ENCODE measurements at regions not wholly inside any gene's neighbourhood (a gene's known extent, or its start where the extent isn't known, plus 50 kb on each side); places are given as distances from the start of the nearest gene placed in this dataset.

- no peak for DNase-seq
These were observed 152.1 kb upstream of the GSC start for GRCh38 chr14:94921882-94922585.

GRCh38 chr14:94921456-94921855 is 151.5 kb upstream of the GSC start:
- no peak for DNase-seq

GRCh38 chr14:94919896-94920295 is 150.0 kb upstream of the GSC start:
- no peak for DNase-seq

GRCh38 chr14:94918896-94919295 is 149.0 kb upstream of the GSC start:
- no peak for DNase-seq

DNA sequence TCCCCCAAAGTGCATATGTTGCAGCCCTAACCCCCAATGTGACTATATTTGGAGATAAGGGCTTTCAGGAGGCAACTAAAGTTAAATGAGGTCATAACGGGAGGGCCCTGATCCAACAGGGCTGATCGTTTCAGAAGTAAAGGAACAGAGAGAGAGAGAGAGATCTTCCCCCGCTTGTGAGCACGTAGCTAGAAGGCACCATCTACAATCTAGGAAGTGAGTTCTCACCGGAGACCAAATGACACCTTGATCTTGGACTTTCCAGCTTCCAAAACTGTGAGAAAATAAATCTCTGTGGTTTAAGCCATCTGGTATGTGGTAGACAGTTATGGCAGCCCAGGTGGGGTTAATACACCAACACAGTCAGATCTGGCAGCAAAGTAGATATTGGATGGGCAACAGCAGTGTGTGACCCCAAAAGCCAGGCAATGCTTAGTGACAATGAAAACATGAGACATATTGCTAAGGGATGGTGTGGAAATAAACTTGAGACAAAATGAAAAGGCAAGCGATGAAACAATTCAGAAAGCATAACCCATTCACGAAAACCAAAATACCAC is 147.2 kb upstream of the GSC start:
- no peak for DNase-seq

DNA sequence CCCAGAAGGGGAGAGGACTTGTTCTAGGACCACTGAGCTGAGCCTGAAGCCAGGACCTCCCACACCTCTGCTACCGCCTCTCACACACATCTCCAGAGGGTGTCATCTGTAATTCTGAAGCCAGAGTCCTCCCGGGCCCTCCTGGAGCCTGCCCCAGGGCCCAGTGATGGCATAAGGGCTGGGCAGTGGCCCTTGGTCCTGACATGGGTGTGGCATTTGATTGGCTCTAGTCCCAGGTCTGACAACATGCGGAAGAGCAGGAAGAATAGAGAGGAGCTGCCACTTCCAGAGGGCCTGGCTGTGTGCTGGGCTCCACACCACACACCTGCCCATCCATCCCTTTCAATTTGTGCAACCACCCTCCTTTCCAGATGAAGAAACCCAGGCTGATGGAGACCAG is 144.3 kb upstream of the GSC start:
- DNase-seq, result no peak

GRCh38 chr14:94907626-94908261 is 137.8 kb upstream of the GSC start:
- no peak for DNase-seq

GRCh38 chr14:94906991-94907587 is 137.2 kb upstream of the GSC start:
- DNase-seq, result no peak

DNA sequence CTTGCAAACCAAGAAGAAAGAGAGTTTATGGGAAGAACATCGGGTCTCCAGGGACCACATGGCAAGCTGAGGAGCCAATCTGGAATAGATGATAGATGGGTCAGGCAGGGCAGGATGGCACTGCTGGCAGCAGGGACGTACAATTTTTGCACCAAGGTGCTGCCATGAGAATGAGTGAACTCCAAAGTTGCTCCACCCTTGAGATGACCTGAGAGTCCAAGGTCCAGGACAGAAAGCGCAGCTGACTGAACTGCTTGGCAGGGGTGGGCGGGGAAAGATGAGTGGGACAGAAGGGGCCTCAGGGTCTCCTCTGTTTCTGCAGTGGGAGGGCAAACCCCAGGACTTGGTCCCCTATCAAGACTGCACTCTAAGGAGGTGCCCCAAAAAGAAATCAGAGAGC is 136.7 kb upstream of the GSC start:
- DNase-seq, result no peak

- no peak for DNase-seq
These were observed 134.7 kb upstream of the GSC start for GRCh38 chr14:94904636-94905035.

- DNase-seq, result no peak
These were observed 134.0 kb upstream of the GSC start for GRCh38 chr14:94903883-94904282.

DNA sequence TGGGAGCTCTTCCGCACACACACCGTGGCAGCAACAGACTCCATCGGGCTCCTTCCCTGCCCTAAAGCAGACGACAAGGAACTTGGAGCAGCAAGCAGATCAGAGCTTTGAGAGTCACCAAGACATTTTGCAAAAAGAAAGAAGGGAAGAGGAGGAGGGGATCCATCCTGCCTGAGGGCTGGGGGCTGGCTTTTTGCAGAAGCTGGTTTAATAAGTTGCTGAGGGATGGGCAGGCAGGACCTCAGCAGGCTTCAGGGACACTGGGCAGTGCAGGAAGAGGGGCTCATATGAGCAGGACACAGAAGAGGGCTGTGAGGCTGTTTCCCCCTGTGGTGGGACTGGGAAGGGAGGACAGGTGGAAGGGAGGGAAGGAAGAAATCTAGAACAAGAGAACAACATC is 133.4 kb upstream of the GSC start:
- no peak for DNase-seq

DNA sequence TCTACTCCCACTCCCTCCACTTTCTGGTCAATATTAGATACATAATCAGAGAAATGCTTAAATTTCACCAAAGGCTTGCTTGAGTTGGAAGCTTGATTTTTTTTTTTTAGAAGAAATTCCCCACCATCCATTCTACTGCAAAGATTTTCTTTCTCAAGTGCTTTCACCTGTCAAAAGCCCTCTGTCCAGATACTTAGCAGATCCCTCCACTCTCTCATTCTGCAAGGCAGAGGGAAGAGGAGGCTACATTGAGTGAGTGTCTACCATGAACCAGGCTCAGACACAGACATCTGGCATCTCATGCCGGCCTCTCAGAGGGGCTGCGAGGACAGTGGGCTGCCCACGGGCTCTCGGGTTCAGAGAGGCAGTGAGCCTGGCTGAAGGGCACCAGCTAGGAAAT is 127.6 kb upstream of the GSC start:
- DNase-seq, result no peak

- no peak for DNase-seq
These were observed 127.2 kb upstream of the GSC start for GRCh38 chr14:94897082-94897481.

- DNase-seq, result no peak
These were observed 123.7 kb upstream of the GSC start for GRCh38 chr14:94893411-94894160.

DNA sequence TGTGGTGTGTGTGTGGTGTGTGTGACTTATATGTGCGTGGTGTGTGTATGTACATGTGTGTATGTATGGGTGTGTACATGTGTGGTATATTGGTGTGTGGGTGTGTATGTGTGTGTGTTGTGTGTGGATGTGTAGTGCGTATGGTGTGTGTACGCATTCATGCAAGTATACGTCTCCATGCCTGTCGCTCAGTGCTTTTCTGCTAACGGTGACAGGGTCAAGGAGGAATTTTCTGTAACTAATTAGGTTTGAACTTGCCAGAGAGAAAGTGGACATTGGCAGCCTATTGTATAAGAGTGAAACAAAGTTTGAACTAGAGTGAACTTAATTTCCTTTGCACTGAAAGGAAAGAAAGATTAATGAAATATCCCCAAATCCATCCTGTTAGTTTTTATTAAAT is 120.9 kb upstream of the GSC start:
- DNase-seq, result no peak

DNA sequence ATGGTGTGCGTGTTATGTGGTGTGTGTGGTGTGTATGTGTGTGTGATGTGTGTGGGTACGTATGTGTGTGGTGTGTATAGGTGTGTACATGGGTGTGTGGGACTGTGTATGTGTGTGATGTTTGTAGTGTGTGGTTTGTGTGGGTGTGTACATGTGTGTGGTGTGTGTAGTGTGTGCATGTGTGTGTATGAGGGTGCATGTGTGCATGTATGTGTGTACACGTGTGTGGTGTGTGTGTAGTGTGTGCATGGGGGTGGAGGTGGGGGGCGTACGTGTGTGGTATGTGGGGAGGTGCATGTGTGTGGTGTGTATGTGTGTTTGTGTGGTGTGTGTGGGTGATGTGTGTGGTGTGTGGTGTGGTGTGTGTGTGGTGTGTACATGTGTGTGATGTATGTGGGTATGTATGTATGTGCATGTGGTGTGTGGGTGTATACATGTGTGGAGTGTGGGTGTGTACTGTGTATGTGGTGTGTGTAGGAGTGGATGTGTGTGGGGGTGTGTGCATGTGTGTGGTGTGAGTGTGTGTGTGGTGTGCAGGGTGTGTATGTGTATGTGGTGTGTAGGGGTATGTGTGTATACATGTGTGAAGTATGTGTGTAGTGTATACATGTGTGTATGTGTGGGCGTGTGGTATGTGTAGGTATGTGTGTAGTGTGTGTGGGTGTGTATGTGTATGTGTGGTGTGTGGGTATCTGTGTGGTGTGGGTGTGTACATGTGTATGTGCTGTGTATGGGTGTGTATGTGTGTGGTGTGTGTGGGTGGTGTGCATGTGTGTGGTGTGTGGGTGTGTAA is 119.8 kb upstream of the GSC start:
- DNase-seq, result no peak

GRCh38 chr14:94888121-94888520 is 118.2 kb upstream of the GSC start:
- no peak for DNase-seq

GRCh38 chr14:94887591-94887990 is 117.7 kb upstream of the GSC start:
- DNase-seq, result no peak

DNA sequence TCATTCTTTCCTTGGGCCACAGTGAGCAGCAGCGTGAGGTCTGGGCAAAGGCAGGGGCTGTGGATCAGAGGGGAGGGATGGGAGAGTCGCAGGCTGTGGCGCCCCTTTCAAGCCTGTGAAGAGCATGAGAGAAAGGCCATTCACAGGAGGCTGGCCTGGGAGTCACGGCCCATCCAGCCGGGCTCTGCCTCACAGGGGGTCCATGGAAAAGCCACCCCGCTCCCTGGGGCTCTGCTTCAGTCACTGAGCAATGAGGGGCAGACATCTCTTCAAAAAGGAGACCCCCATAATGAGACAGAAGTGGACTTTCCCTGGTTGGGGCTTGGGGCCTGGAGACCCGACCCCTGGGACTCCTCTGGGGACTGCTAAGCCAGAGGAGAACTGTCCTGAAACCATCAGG is 117.0 kb upstream of the GSC start:
- no peak for DNase-seq

GRCh38 chr14:94885481-94886155 is 115.7 kb upstream of the GSC start:
- no peak for DNase-seq

DNA sequence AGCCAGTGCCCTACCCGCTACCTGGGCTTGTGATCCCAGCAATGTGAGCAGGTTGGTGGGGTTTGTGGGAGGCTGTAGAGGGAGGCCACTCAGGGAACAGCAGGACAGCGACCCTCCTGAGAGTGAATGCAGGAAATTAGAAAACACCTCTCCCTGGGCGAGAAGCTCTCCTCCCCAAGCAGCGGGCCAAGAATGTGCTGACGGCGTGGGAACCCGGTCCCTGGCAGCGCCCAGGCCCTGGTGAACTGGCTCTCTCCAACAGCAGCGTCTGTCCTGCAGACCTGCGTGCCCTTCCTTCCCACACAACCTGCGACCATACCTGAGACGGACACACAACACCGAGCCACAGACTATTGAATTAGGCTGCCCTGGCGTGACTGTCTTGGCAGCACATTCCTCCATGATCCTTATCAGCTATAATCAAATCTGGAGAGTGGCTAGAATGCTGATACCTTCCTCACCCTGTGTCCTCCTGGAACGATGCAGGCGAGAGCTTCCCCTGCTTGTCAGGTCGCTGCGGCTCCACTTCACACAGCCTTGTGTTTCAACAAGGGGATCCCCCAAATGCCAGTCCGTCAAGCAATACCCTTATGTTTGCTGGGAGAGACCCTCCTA is 114.8 kb upstream of the GSC start:
- no peak for DNase-seq
